GM21786 (cell line): ENCODE measurements at regions not wholly inside any gene's neighbourhood (a gene's known extent, or its start where the extent isn't known, plus 50 kb on each side); places are given as distances from the start of the nearest gene placed in this dataset.
"Not testable (repeated sequence)": the region's sequence is repeated elsewhere in the genome, so short reads cannot be mapped to it uniquely, and the experiment has no call there.

Experiments used
- ATAC-seq: cut with Tn5 transposase; IDR thresholded peaks from one replicate; pipeline ENCODE4 v1.9.1; 2021; ENCODE audit not compliant: unreplicated experiment

DNA sequence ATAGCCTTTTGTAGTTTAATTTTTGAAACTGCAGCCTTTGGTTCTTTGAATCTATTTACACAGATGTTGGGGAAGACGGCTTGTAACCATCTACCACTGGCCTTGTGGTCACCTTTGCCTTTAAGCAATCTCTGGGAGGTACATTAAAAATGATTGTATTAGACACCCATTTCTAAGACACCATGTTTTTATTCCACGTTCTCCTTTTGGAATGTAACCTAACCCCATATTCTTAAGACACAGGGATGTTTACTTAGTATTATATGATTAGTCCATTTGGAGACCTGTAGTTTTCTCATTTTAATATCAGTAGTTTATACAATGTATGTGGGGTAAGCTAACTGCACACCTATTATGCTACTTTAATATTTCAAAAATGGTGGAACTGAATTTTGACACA, 175.1 kb upstream of the PLSCR5 start:
- ATAC-seq = no peak

DNA sequence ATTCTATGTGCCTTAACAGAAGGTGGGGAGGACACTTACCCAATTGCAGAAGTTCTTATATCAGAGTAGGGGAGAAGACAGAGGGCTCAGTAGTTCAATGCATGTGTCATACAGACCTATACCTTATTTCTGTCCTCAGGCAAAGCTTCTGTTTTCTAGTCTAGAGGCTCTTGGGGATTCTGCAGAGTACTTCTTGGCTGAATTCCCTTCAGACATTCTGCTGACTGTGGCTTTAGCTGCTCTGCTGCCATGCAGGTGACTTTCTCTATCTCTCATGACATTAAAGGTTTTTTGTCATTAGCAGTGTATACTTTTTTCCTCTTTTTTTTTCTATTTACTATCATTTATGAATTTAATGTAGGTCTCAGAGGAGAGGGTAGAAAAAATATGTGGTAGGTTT, 172.8 kb upstream of the PLSCR5 start:
- no peak for ATAC-seq

DNA sequence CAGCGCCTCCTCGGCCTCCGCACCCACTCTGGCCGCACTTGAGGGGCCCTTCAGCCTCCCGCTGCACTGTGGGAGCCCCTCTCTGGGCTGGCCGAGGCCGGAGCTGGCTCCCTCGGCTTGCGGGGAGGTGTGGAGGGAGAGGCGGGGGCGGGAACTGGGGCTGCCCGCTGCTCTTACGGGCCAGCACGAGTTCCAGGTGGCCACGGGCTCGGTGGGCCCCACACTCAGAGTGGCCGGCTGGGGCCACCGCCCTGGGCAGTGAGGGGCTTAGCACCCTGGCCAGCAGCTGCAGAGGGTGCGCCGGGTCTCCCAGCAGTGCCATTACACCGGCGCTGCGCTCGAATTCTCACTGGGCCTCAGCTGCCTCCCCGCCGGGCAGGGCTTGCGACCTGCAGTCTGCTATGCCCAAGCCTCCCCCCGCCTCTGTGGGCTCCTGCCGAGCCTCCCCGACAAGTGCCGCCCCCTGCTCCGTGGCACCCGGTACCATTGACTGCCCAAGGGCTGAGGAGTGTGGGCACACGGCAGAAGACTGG, 167.1 kb upstream of the PLSCR5 start:
- ATAC-seq = no peak

DNA sequence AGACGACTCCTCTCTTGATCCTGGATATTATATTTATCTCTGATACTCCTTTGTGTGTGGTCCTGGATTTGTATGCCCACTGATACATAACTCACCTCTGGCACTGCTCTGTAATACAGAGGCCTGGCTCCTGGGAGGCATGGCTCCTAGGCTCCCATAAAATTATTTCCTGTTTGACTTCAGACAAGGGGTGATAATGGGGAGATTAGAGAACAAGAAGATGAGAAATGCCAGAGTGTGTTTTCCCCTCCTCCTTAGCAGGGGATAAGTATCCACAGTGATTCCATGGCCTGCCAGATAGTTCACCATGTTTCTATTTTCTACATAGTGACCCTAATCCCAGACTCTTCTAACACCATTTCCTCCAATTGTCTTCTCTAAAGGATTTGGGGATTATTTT, 165.7 kb upstream of the PLSCR5 start:
- ATAC-seq = no peak

DNA sequence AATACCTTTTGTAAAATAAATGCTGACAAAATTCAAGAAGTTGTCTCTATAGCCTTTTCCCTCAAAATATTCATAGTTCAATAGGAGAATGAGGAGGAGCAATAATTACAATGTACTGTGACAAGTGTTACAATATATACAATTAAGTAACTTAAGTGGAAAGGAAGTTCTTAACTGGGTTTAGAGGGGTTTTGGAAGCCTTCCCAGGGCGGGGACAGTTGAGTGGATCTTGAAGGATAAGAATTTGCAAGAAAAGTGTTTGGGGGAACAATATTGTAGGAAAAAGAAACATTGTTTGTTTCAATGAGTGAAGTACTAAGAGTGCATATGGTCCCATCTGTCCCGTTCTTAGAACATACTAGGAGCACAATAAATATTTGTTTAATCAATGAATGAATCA, 165.2 kb upstream of the PLSCR5 start:
- ATAC-seq = no peak

DNA sequence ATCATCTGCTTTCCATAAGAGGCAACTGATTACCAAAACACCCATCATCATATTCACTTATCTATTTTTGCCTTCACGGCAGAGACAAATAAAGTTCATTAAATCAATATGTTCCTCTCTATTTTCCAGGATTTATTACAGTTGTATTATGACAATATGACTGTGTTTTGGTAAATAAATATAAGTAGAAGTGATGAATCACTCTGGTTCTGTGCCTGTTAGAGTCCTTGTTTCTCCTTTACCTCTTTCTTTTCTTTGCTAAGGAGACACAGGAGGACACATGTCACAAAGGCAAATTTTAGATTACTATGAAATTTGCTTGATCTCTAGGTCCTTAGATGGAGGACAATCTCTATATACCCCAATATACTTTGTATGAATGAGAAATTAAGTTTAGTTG, 152.6 kb upstream of the PLSCR5 start:
- ATAC-seq = no peak

DNA sequence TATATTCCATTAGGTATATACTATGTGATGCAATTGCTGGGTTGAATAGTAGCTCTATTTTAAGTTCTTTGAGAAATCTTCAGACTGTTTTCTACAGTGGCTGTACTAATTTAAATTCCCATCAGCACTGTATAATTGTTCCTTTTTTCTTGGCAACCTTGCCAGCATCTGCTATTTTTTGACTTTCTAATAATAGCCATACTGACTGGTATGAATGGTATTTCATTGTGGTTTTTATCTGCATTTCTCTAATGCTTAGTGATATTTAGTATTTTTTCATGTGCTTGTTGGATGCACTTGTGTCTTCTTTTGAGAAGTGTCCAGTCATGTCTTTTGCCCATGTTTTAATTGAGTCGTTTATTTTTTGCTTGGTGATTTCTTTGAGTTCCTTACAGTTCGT, 145.1 kb upstream of the PLSCR5 start:
- no peak for ATAC-seq

DNA sequence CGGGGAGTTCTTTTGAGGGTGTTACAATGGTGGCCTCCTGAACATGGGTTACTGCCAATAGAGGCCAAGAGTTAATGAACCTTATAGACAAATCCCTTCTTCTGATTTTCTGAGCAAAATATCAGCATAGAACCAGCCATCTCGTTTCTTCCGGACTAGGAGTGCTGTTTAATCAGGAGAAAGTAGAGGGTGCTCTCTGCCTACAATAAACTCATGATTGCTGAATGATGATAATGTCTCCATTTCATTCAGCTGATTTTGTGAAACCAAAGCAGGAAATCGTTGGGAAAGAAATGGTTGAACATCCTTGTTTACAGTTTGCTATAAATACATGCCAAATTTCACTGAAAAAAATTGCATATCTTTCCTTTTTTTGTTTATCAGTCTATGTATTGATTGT, 142.8 kb upstream of the PLSCR5 start:
- ATAC-seq = no peak

DNA sequence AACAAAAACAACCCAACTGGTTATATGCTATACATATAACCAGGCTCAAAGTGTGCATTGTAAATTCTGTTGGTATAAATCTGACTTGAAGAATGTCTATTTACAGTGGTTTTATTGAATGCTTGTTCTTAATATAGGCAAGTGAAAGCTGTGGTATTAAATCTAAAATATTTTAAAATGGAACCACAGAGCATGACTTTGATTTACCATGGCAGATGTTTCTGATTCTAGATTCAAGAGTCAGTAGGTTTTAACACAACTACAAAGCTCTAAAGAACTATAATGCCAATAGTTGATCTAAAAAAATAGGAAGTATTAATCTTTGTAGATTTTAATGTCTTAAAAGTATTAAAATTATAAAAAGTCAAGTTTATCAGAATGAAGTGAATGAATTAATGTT, 141.9 kb upstream of the PLSCR5 start:
- no peak for ATAC-seq

DNA sequence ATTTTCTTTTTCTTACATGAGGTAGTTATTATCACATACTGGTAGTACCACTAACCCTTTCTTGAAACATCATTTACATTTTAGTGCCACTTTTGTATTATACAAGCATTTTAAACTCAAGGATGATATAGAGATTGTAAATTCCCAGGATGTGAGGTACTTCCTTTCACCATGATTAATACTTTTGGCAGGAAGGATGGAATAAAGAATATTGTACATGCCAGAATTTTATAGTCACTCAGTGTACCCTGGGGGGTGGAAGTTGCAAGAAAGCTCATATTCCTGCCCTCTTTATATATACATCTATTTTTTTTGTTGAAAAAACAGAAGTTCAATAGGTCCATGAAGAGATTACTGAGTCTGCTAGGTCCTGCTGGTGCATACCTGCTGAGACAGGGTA, 141.0 kb upstream of the PLSCR5 start:
- no peak for ATAC-seq

DNA sequence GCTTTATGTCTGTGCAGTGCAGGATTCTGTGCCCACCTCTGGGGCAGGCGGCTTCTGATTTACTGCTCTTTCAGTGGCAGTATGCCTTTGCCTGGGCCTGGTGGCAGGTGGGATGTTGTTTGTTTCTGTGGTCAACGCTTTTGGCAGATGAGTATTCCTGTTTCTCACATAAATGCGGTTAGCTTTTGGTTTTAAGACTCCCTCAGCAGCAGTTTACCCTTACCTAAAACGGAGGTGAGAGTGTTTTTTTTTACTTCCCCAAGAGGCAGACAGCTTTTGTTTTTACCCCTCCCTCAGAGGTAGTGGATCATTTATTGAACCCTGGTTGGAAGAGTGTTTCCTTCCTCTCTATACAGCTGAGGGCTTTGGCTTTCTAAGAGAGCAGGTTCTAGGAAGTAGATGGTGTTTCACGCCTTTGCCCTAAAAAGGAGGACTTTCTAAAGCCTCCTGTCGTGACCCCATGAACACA, 134.1 kb upstream of the PLSCR5 start:
- ATAC-seq = peak; percentile 48

DNA sequence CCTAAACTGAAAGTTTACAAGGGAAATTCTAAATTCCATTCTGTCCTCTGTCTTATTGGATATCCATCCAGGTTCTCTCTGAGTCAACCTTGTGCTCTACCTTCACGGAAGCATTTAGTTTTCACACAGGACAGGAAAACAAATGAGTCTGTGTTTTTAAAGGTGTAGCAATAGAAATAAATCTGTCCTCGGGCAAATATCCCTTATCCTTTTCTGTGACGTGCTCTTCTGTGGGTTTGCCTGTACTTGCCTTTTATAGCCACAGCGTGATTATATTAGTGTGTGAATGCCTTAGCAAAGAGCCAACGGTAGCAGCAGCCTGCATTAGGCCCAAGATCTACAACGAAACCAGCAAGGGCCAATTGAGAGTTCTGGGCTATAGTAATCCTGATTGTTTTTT, 127.2 kb upstream of the PLSCR5 start:
- no peak for ATAC-seq

DNA sequence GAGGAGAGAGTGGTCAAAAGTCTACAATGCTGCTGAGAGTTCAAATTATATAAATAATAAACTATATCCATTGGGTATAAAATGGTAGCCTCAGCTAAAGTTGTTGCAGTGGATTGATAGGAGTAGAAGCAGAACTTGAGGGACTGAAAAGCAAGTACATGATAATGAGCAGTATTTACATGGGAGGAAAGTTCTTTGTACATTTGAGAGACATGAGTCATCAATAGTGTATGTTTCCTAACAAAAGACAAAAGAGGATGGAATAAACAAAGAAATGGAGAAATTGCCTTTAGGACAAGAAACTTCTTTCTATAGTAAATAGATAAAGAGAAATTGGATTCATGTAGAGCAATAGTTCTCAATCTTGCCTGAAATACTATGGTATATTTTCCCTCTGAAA, 110.0 kb upstream of the PLSCR5 start:
- no peak for ATAC-seq

DNA sequence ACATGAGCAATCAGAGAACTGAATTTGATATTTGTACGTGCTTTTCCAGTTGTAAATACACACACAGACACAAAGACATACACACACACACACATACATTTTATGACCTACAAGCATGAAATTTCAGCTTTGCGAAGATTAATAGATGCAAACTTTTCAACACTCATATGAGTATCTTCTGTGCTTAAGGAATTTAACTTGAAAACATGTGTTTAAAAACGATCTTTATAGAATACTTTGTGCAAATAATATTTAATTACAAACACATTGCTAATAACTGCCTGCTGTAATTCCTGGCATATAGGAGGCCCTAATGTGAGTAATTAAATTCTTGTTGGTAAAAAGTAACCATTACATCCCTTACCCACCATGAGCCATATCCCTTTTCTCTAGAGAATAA, 107.7 kb upstream of the PLSCR5 start:
- ATAC-seq = no peak

DNA sequence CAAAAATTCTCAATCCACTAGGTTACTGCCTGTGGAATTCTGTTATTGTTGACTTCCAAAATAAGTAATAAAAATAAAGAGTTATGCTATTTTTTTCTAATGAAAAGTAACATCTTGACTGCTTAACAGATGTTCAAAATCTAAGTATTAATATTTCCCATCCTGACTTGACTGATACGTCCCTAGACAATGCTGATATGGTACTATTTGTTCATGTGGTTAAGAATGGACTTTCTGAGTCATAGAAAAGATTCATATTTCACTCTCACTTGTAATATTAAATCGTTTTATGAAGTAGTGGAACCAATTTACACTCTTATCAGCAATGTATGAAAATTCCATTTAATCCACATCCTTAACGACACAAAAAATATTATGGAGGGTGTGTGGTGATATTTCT, 104.8 kb upstream of the PLSCR5 start:
- no peak for ATAC-seq

DNA sequence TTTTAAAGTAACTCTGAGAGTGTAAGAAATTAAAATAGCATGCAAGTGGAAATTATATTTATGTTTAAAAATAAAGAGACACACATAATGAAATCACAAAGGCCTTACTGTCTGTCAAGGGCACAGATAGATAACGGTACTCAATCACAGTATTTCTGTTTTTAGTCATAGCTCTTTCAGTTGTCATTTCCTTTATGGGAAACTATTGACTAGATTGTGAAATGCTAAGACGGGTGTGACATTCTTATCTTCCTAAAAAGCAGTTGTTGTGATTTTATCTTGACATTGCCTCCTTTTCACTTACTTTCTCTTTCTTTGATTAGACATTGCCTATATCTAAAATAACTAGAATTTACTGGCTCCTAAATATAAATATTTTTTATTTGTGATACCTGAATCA, 100.1 kb upstream of the PLSCR5 start:
- peak; percentile 86 for ATAC-seq

DNA sequence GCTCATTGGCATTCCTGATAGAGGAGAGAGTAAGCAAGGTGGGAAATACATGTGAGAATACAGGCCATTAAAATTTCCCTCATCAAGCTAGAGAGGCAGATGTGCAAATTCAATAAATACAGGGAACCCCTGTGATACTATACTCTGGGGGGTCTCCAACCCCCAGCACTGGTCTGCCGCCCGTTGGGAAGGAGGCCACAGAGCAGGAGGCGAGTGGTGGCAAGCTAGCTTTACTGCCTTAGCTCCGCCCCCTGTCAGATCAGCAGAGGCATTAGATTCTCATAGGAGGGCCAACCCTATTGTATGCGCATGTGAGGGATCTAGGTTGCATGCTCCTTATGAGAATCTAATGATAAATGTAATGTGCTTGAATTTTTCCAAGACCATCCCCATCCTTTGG, 97.1 kb upstream of the PLSCR5 start:
- ATAC-seq = no peak

DNA sequence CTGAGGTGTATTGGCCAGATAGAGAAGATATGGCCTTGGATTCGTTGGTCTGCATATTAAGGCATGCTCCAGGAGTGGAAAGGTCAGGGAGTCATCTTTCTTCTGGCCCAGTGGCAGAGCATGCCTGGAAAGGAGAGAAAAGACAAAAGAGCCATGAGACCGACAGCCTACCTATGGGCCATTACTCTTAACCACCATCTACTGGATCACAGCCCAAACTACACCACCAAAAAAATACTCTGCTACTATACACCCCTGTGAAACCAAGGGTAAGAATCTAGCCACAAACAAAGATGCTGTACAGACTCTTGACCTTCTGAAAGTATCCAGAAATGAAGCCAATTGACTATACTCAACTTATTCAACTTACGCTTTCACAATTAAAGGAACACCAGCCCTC, 96.1 kb upstream of the PLSCR5 start:
- no peak for ATAC-seq

DNA sequence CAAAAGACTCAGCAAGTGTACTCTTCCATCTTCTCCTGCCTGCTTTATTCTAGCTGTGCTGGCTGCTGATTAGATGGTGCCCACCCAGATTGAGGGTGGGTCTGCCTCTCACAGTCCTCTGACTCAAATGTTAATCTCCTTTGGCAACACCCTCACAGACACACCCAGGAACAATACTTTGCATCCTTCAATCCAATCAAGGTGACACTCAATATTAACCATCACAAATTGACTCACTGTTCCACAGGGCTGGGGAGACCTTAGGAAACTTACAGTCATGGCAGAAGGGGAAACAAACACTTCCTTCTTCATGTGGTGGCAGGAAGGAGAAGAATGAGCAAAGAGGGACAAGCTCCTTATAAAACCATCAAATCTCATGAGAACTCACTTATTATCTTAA, 94.9 kb upstream of the PLSCR5 start:
- ATAC-seq = not testable (repeated sequence)

DNA sequence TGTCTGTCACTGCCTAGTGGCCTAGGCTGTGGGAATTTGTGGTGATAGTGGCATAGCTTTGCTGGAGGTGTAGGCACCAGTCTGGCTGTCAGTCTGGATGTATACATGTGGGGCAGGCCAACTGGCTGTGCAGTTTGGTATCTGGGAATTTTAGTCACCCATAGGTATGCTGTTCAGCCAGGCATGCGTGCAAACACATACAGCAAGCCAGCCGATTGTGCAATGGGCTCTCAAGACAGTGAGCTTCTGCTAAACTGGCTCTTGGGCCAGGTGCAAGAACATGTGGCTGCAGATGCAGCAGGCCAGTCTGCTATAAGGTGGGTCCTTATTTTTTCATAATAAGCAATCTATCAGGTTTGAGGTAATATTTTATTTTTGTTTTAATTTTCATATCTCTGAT, 87.1 kb upstream of the PLSCR5 start:
- ATAC-seq = no peak

DNA sequence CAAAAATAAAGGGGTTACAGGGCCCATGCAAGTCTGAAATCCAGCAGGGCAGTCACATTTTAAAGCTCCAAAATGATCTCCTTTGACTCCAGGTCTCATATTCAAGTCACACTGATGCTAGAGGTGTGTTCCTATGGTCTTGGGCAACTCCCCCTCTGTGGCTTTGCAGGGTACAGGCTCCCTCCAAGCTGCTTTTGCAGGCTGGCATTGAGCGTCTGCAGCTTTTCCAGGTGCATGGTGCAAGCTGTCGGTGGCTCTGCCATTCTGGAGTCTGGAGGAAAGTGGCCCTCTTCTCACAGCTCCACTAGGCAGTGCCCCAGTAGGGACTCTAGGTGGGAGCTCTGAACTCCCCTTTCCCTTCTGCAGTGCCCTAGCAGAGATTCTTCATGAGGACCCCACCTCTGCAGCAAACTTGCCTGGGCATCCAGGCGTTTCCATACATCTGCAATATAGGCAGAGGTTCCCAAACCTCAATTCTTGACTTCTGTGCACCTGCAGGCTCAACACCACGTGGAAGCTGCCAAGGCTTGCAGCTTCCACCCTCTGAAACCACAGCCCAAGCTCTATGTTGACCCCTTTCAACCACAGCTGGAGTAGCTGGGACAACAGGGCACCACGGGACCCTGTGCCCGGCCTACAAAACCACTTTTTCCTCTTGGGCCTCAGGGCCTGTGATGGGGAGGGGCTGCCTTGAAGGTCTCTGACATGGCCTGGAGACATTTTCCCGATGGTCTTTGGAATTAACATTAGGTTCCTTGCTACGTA, 80.1 kb upstream of the PLSCR5 start:
- no peak for ATAC-seq

DNA sequence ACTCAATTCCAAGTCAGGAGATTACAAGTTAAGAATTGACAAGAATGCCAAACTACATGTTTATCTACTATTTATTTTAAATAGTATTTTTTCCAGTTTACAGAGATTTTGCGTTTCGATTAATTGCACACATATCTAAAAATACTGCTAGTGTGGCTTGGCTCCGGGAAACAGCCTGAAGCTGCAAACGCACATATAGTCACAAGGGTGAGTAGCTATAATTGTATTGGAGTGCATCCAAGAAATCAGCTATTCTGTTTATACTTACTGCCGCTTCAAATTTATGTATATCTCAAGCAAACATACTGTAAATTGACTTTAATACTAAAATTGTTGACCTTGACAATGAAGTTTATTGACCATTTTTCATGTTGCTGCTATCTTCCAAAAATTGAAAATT, 77.0 kb upstream of the PLSCR5 start:
- ATAC-seq = no peak

DNA sequence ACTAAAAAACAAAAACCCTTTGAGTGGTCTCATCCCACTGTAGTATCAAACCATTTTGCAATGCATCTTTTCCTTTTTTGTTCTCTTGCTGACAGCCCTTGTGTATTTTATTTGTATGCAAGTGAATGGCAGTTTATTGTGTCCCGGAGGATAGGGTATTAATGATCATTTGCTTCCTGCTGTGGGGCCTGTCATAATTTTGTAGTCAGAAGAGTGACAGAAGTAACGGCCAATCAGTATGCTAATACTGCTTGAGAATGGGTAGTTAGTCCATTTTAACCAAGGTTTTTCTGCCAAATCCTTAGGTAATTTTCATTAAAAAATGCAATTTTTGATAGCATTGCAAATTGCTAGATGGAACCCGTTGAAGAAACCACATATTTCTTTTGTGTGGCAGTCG, 75.5 kb upstream of the PLSCR5 start:
- no peak for ATAC-seq
